Nephron (organoid): ENCODE measurements at regions not wholly inside any gene's neighbourhood (a gene's known extent, or its start where the extent isn't known, plus 50 kb on each side); places are given as distances from the start of the nearest gene placed in this dataset.

Experiments
- H3K27ac Mint-ChIP-seq, 3 experiments: 2 replicates each; pipeline ENCODE4 v1.8.0; 2020; ENCODE audit warnings: mixed read lengths in 3 of 3, mild to moderate bottlenecking in 2 of 3, moderate library complexity in 1 of 3
- H3K27me3 Mint-ChIP-seq: 2 replicates; pipeline ENCODE4 v1.8.0; 2021; ENCODE audit warnings: low read depth, mild to moderate bottlenecking, moderate library complexity, mixed read lengths
- H3K36me3 Mint-ChIP-seq: 2 replicates; pipeline ENCODE4 v1.8.0; 2020; ENCODE audit warnings: low read depth, mixed read lengths
- H3K4me1 Mint-ChIP-seq: 2 replicates; pipeline ENCODE4 v1.8.0; 2020; ENCODE audit warnings: mixed read lengths
- H3K4me3 Mint-ChIP-seq, 3 experiments: 2 replicates each; pipeline ENCODE4 v1.8.0; 2020; ENCODE audit warnings: mild to moderate bottlenecking in 3 of 3, mixed read lengths in 3 of 3, moderate library complexity in 2 of 3
- H3K9me3 Mint-ChIP-seq: 2 replicates; pipeline ENCODE4 v1.8.0; 2020; ENCODE audit warnings: mixed read lengths
- TF ChIP-seq, protein P1 (sequence below), 3 experiments: fragments of 200-600 bp; sonication (generic); IDR thresholded peaks; one replicate each; pipeline ENCODE4 v1.5.0; 2021; ENCODE audit warnings: antibody characterized with exemption in 3 of 3; ENCODE audit not compliant: unreplicated experiment in 3 of 3

DNA sequence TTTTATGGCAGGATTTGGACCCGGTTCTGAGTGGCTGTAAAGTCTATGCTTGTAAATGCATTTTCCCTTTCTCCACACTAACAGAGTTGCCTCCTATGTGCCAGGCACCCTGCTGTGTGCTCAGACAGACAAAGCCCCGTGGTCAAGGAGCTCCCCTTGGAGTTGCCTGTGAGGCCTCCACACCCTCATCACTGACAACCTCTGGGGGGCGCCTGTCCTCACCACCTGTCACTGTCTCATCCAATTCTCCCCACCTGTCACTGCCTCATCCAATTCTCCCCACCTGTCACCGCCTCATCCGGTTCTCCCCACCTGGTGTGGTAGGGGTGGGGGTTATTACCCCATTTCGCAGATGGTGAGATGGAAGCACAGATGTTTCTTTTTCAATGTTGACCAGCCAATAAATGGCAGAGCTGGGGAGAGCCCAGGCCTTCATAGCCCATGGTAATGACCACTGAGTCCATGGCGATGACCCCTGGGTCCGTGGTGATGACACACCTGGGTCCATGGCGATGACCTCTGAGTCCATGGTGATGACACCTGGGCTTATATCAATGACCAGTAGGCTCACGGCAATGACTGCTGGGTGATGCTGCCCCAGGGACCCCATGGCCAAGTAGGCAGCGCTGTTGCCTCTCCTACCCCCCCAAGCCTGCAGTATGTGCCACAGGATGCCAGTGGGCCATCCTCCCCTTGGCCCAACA is 150.1 kb downstream of the IRF8 start:
- no peak overlapping the region for H3K27ac Mint-ChIP-seq
- H3K4me1 Mint-ChIP-seq = peaks cover 17% of the 10 kb centered on the region
- TF ChIP-seq, protein P1, sequence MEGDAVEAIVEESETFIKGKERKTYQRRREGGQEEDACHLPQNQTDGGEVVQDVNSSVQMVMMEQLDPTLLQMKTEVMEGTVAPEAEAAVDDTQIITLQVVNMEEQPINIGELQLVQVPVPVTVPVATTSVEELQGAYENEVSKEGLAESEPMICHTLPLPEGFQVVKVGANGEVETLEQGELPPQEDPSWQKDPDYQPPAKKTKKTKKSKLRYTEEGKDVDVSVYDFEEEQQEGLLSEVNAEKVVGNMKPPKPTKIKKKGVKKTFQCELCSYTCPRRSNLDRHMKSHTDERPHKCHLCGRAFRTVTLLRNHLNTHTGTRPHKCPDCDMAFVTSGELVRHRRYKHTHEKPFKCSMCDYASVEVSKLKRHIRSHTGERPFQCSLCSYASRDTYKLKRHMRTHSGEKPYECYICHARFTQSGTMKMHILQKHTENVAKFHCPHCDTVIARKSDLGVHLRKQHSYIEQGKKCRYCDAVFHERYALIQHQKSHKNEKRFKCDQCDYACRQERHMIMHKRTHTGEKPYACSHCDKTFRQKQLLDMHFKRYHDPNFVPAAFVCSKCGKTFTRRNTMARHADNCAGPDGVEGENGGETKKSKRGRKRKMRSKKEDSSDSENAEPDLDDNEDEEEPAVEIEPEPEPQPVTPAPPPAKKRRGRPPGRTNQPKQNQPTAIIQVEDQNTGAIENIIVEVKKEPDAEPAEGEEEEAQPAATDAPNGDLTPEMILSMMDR (IDR thresholded peaks at IDR 0.05; ENCODE audit: unreplicated experiment in 3 of 3) = no peak
- peaks cover 99% of the 10 kb centered on the region for H3K27me3 Mint-ChIP-seq
- no peaks in the 10 kb centered on the region for H3K9me3 Mint-ChIP-seq
- no peak overlapping the region for H3K4me3 Mint-ChIP-seq
- no peaks in the 10 kb centered on the region for H3K36me3 Mint-ChIP-seq

DNA sequence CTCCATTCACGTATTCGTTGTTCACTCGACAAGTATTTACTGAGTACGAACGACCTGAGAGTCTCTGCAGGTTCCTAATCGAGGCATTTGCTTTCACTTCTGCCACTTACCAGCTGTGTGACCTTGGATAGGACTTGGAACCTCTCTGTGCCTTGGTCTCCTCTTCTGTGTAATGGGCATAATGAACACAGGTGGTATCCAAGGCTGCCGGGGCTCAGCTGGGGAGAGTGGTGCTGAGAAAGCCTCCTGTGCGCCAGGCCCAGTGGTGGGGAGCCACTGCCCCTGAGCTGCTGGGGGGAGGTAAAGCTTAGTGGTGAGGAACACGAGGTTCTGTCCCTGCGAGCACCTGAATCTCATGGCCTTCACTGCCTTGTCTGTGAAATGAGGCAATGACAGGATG is 150.7 kb downstream of the IRF8 start:
- Mint-ChIP-seq H3K4me3 (no peak overlapping the region), H3K9me3 (no peaks in the 10 kb centered on the region), H3K4me1 (peaks cover 17% of the 10 kb centered on the region), H3K36me3 (no peaks in the 10 kb centered on the region), H3K27ac (no peak overlapping the region), H3K27me3 (peaks cover 99% of the 10 kb centered on the region)
- TF ChIP-seq, protein P1 (IDR thresholded peaks at IDR 0.05; ENCODE audit: unreplicated experiment in 3 of 3) = no peak

DNA sequence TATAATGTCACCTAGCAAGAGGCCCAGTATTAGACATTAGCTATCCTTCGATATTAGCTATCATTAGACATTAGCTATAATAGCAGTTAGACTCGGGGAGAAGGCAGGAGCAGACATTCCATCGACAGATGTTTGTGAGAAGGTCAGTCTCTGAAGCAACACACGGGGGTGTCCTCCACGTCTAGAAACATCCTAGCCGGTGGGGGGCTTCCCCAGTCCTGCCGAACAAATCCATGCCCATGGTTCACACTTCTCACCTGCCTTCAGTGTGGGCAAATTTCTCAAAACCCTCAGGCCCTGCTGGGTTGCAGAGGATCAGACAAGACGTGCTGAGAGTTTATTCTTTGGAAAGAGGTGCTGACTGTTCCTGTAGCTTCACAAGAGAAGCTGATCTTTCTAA is 151.1 kb downstream of the IRF8 start:
- H3K4me1 Mint-ChIP-seq = peaks cover 17% of the 10 kb centered on the region
- no peak overlapping the region for H3K27ac Mint-ChIP-seq
- TF ChIP-seq, protein P1 (IDR thresholded peaks at IDR 0.05; ENCODE audit: unreplicated experiment in 3 of 3) = no peak
- no peaks in the 10 kb centered on the region for H3K9me3 Mint-ChIP-seq
- H3K4me3 Mint-ChIP-seq = no peak overlapping the region
- no peaks in the 10 kb centered on the region for H3K36me3 Mint-ChIP-seq
- peaks cover 99% of the 10 kb centered on the region for H3K27me3 Mint-ChIP-seq

DNA sequence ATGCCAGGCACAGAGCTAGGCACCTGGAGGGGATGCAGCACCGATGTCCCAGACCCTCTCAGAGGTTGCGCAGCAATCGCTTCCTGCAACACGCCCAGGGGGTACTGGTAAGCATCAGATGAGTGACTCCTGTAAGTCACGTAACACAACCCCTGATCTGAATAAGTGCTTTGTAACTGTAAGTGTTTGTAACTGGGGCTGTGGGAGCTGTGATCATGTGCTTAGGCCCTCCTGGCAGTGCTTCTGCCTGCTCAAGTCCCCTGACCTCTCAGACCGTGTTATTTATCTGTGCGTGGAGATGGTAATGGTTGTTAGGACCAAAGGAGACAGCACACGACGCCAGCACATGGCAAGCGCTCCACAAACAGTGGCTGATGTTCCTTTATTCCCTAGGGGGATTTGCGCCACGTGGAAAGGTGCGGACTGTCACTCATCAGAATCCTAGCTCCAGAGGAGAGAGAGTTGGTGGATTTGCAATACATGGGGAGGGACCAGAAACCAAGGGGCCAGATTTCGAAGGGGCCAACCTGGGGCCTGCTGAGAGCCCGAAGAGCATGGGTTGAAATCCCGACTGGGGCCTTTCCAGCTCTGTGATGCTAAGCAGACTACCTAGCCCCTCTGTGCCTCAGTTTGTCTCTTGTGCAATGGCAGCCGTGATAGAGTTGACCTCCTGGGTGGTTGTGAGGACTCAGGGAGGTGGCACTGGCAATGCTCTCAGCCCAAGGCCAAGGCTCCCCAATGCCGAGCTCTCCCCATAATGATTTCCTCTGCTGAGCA is 151.8 kb downstream of the IRF8 start:
- H3K4me3 Mint-ChIP-seq = no peak overlapping the region
- no peak overlapping the region for H3K27ac Mint-ChIP-seq
- no peaks in the 10 kb centered on the region for H3K9me3 Mint-ChIP-seq
- TF ChIP-seq, protein P1 (IDR thresholded peaks at IDR 0.05; ENCODE audit: unreplicated experiment in 3 of 3) = no peak
- H3K27me3 Mint-ChIP-seq = peaks cover 96% of the 10 kb centered on the region
- no peaks in the 10 kb centered on the region for H3K36me3 Mint-ChIP-seq
- H3K4me1 Mint-ChIP-seq = peaks cover 17% of the 10 kb centered on the region

DNA sequence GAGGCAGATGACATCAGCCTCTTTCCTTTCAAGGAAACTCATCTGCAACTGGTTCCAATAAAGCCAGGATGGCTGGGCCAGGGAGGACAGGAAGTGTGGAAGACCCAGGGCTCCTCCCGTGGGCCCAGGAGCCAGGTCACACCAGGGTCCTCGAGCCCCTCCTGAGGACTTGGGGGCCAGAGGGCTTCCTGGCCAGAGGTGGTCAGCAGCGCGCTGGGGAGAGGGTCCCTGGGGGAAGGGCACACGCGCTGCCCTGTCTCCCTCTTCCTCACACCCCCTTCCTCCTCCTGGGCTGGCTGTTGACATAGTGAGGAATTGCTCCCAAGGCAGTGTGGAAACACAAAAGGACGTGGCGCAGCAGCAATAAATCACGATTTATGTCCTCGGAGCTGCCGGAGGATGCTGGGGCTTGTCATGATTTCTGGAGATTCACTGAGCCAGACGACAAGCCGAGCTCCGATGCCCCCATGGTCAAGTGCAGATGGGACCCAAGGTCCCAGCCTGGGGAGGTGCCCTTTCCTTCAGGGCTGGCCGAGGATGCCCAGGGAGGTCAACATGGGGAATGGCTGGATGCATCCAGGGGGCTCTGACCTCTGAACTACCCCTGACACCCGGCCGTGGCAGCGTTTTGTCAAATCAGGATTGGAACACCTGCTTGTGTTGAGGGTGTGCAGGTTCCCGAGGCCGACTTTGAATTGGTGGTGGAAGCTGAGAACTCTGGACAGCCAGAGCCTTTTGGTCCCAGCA is 152.6 kb downstream of the IRF8 start:
- TF ChIP-seq, protein P1 (IDR thresholded peaks at IDR 0.05; ENCODE audit: unreplicated experiment in 3 of 3) = no peak
- H3K4me1 Mint-ChIP-seq = peaks cover 17% of the 10 kb centered on the region
- H3K36me3 Mint-ChIP-seq = no peaks in the 10 kb centered on the region
- H3K4me3 Mint-ChIP-seq = no peak overlapping the region
- H3K27me3 Mint-ChIP-seq = peaks cover 94% of the 10 kb centered on the region
- no peaks in the 10 kb centered on the region for H3K9me3 Mint-ChIP-seq
- H3K27ac Mint-ChIP-seq = no peak overlapping the region
